HG03558 (cell line): ENCODE measurements at regions not wholly inside any gene's neighbourhood (a gene's known extent, or its start where the extent isn't known, plus 50 kb on each side); places are given as distances from the start of the nearest gene placed in this dataset.

ENCODE experiments used
- ATAC-seq: cut with Tn5 transposase; IDR thresholded peaks from one replicate; pipeline ENCODE4 v1.9.1; 2021; ENCODE audit warnings: moderate number of reproducible peaks; ENCODE audit not compliant: unreplicated experiment; ENCODE audit errors: extremely low read depth

GRCh38 chr10:113354711-113355110 is 198.1 kb upstream of the HABP2 start:
- ATAC-seq = no peak

- no peak for ATAC-seq
Observed at GRCh38 chr10:113356794-113357680, 195.8 kb upstream of the HABP2 start.

GRCh38 chr10:113357681-113358300 is 195.1 kb upstream of the HABP2 start:
- ATAC-seq = no peak

GRCh38 chr10:113359655-113360054 is 193.2 kb upstream of the HABP2 start:
- no peak for ATAC-seq

- ATAC-seq = no peak
Observed at GRCh38 chr10:113360870-113361269, 192.0 kb upstream of the HABP2 start.

GRCh38 chr10:113362645-113363091 is 190.2 kb upstream of the HABP2 start:
- ATAC-seq = no peak

GRCh38 chr10:113364227-113364626 is 188.6 kb upstream of the HABP2 start:
- ATAC-seq = no peak

- no peak for ATAC-seq
Observed at GRCh38 chr10:113368666-113369364, 184.0 kb upstream of the HABP2 start.

GRCh38 chr10:113369365-113369694 is 183.5 kb upstream of the HABP2 start:
- no peak for ATAC-seq

- no peak for ATAC-seq
Observed at GRCh38 chr10:113376428-113376827, 176.4 kb upstream of the HABP2 start.

GRCh38 chr10:113379091-113379490 is 173.8 kb upstream of the HABP2 start:
- ATAC-seq = no peak

GRCh38 chr10:113381416-113381815 is 171.4 kb upstream of the HABP2 start:
- no peak for ATAC-seq

- ATAC-seq = no peak
Observed at GRCh38 chr10:113381981-113382509, 170.8 kb upstream of the HABP2 start.

- no peak for ATAC-seq
Observed at GRCh38 chr10:113382691-113383090, 170.2 kb upstream of the HABP2 start.

GRCh38 chr10:113384181-113384580 is 168.7 kb upstream of the HABP2 start:
- no peak for ATAC-seq

- ATAC-seq = no peak
Observed at GRCh38 chr10:113385021-113385999, 167.5 kb upstream of the HABP2 start.

GRCh38 chr10:113386005-113386404 is 166.8 kb upstream of the HABP2 start:
- ATAC-seq = no peak

- no peak for ATAC-seq
Observed at GRCh38 chr10:113389969-113390368, 162.9 kb upstream of the HABP2 start.

- no peak for ATAC-seq
Observed at GRCh38 chr10:113390896-113391295, 162.0 kb upstream of the HABP2 start.

- ATAC-seq = no peak
Observed at GRCh38 chr10:113397047-113397446, 155.8 kb upstream of the HABP2 start.
